GM19467 (cell line): ENCODE measurements at regions not wholly inside any gene's neighbourhood (a gene's known extent, or its start where the extent isn't known, plus 50 kb on each side); places are given as distances from the start of the nearest gene placed in this dataset.
"Not testable (repeated sequence)": the region's sequence is repeated elsewhere in the genome, so short reads cannot be mapped to it uniquely, and the experiment has no call there.

ENCODE experiments used
- ATAC-seq: cut with Tn5 transposase; IDR thresholded peaks from one replicate; pipeline ENCODE4 v1.9.1; 2021; ENCODE audit warnings: mild to moderate bottlenecking, moderate library complexity; ENCODE audit not compliant: unreplicated experiment

DNA sequence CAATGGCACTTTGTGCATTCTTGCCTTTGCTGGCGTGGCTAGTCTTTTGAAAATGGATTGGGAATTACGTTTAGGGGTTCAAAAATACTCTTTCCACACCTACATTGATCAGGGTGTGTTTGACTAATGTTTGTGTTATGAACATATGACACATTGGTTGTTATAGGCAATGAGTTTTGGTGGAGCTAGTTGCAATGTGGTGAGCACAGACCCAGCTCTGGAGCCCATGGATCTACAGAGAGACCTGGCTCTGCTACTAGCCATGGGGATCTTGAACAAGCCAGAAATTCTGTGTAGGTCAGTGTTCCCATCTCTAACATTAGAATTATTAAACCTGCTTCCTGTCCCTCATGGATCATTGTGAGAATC lies 222.4 kb upstream of the UBL3 start:
- ATAC-seq = no peak

DNA sequence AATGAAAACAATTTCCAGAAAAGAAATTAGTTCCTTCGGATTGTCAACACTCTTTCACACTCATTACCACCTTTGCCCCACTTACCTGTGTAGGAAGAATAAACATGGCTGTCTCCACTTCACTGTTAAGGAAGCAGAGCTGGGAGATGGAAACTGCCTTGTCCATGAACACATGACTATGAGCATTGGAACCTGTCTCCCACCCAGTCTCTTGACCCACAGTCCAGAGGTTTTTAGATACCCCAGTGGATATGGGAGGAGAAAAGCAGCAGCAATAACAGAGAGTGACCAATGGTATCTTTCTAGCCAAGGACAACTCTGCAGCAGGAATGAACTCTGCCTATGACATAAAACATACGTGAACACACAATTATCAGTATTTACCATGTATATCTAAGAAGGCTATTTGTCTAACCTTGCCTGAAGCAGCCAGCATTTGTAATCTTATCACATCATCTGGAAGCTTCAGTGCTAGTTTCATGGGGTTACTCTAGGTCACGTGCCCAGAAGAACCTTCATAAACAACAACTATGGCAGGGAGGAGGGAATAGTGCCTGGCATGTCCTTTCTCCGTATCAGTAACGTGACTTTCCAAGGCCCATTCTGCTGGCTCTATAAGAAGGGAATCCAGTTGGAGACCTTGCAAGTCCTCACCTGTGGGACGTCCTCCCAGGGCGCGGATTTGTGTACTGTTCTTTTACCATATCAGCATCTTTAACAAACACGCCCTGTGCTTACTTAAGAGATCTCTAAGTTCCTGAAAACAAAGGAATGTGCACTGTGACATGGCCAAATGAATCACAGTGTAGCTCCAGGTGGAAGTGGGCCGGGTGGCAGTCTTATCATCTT lies 221.8 kb upstream of the UBL3 start:
- ATAC-seq = no peak

DNA sequence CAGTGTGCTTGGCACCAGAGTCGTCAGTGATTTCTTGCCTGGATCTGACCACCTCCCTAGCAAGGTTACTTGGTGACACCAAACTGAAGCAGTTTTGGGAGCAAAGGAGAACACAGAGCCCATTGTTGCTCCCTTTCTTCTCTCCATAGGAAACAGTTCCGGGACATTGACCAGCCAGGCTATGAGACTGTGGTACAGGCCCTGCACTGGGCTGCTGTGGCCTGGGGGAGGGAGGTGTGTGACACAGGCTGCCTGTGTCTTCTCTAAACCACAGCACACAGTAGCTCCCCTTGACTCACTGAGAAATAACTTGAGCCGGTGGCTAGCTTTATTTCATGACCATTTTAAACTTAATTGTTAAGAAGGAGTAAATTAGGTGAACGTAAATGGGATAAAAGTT lies 214.8 kb upstream of the UBL3 start:
- no peak for ATAC-seq

DNA sequence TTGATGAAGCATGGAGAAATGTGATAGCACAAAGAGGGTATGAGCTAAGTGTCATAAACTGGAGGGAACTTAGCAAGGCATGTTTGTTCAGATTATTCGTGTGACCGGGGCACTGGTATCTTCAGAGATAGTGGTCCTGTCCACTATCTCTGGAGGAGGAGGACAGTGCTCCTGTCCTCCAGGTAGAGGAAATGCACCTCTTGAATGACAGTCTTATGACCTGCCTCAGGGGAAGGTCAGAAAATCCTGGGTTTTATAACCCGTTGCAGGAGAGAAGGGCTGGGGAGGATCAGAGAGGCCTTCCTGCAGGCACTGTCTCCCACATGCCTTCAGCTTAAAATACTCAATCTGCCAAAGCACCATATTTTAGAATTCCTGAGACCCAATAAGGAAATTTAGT lies 213.5 kb upstream of the UBL3 start:
- ATAC-seq = no peak

DNA sequence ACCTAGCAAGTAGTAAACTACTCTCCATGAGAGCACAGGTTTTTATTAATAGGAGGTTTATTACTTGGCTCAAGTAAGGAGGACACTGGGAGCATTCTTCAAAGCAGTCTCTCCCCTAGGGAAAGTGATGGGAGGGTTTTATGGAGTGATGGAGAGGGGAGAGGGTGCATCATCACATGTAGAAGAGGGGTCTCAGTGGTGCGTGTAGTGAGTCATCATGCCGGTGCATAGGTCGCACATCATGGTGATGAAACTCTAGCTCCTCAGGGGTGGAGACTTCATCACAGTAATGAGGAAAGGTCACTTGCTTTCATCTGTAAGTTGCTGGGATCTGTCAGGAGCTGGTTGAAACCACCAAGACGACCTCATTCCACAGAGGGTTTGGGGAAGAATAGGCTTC lies 210.8 kb upstream of the UBL3 start:
- ATAC-seq = no peak

DNA sequence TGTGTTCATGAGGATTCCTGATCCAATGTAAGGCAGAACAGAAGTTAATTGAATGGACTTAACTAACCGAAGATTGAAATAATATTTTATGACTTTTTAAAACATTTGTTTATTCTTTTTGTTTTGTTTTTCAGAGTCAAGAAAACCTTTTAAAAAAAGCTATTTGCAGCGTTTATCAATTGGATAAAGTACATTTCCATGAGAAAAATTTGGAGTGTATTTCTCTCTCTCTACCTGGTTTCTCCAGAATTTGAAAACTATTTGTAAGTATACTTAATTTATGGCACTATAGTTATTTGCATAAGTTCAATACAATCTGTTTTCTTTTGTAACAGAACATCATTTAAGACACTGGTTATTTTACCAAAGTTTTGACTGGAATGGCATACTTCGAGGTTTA lies 208.0 kb upstream of the UBL3 start:
- ATAC-seq = no peak

DNA sequence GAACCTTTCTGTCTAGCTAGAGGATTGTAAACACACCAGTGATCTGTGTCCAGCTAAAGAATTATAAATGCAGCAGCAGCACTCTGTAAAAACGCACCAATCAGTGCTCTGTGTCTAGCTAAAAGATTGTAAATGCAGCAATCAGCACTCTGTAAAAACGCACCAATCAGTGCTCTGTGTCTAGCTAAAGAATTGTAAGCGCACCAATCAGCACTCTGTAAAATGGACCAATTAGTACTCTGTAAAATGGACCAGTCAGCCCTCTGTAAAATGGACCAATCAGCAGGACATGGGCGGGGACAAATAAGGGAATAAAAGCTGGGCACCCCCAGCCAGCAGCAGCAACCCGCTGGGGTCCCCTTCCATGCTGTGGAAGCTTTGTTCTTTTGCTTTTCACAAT lies 204.1 kb upstream of the UBL3 start:
- ATAC-seq = not testable (repeated sequence)

DNA sequence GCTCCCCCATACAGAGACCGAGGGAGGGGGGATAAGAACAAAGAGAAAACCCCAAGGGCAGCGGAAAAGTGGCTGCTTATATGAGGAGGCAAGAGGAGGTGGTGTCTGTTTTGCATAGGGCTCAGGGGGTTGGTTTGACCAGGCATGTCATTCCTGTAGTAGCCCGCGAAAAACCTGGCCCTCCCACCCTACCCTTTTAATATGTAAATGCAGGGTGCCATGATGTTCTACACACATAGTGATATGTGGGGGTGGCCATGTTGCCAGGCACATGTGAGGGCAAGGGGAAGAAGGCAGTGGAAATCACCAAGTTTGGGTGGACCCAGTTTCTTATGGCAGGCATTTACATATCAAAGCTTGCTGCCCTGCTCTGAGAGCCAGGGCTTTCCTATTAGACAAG lies 203.5 kb upstream of the UBL3 start:
- ATAC-seq = no peak

DNA sequence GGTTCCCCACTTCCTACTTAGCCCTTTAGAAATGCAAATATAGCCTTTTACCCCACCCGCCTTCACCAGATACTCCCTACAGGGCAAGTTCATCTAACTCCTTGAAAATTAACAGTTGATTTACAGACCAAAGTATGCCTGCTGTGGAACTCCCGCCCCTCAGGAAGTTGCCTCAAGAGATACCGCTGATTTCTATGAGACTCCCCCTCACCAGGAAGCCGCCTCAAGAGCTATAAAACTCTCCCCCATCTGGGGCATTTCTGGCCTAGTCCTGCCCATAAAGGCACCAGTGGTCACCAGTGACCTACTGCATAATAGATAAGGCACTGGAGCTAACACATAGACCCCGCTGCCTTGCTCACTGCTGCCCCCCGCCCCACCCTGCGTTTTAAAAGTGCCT lies 201.7 kb upstream of the UBL3 start:
- no peak for ATAC-seq

DNA sequence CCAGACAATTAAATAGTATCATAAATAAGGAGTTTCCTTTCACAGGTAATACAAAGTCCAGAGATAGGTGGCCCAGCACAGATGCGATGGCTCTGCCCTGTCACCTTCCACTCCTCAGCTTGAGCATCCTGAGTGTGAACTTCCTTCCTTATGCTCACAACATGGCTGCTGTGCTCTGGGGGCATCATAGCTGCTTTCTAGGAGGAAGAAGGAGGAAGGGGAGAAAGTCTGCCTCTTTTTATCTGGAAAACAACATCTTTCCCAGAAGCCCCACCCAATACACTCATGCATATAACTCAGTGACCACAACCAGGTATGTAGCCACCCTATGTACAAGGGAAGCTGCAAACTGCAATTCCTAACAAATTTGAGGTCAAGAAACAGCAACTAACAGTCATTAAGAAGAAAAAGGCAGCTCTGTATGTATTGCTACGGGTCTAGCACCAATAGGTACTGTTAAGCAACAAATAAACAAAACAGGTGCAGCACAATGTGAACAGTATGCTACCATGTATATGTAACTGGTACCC lies 201.2 kb upstream of the UBL3 start:
- ATAC-seq = no peak

DNA sequence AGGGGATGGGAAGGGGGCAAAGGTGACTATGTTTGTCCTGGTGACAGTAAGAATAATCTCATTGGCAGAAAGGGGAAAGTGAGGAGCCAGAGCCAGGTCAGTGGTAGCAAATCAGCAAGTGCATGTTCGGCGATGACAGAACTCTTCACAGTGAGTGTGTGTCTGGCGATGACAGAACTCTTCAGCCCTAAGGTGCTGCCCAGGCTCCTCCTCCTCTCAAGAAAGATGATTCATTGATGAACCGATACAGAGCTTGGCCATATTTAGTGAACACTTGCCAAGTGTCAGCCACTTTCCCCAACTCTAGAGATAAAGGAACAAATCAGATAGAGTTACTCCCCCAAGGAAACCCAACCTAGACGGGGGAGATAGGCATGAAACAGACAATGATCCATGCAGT lies 199.3 kb upstream of the UBL3 start:
- ATAC-seq = no peak

DNA sequence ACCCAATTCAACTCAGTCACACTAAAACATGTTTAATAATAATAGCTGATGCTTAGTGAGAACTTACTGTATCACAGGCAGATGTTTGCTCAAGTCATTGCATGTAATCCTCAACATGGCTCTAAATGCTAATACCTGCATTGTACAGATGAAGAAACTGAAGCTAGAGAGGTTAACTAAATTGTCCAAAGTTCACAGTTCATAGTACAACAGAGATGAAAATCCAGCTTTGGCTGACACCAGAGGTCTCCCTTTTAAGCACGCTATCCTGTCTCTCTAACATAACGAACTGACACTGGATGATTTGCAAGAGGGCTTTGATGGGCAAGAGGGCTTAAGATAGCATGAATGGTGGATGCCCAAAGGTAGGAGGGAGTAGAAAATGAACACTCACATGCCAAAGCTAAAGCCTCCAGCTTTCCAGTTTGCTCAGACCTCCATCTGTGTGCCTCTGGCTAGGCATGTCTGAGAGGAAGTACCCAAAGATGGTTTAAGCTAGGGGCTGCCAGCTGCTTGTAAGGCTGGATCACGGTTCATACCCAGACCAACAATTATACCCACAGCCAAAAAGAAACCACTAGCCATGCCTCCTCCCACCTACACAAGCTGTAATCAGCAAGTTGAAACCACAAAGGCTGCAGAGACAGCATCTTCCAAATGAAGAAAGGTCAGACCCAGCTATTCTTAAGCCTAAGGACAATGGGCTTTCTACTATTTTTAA lies 196.9 kb upstream of the UBL3 start:
- ATAC-seq = no peak

DNA sequence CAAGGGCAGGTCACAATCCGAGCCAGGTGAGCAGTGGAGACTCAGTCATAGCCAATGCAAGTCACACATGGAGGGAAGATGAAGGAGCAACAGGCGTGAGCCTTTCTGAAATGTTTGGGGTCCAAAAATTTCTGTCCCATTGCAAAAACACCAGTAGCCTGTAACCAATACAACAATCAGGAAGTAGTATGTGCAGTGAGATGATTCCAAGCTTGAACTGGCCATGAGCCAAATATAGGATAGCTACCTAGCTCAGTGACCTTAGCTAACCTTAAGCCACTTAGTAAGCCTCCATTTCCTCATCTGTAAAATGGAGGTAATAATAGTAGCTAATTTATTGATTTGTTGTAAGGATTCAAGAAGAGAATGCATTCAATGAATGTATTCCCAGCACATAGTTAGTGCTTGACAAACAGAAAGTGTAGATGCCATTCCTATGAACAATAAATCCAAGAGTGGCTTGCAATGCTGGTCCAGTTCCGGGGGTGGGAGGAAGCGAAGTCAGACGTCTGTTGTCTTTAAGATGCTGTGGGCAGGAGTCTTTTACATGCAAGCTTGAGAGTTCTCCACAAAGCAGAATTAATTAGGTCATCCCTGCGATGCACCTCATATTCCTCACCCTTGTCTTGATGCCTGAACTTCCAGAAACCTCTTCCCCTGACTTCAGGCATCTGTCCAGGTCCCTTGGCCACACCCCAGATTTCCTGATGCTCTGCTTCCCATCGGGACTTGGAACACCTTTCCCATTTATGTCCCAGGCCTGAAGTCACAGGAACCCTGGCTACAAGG lies 195.7 kb upstream of the UBL3 start:
- ATAC-seq = no peak

DNA sequence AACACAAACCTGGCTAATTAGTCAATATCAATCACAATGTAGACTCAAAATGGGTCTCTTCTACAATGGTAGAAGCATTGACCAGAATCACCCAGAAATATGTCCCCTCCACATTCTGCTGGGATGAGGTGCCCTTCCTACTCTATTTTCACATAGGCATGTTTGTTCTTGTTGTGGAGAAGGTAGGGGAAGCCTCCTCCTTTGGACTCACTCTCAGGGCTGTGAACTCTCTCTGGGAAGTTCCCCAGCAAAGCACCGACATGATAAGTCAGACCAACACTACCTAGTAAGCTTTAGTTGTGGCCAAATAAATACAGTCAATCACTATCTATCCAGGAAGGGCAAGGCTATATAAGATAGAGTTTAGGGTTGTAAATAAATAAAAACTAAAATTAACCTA lies 194.5 kb upstream of the UBL3 start:
- ATAC-seq = no peak

DNA sequence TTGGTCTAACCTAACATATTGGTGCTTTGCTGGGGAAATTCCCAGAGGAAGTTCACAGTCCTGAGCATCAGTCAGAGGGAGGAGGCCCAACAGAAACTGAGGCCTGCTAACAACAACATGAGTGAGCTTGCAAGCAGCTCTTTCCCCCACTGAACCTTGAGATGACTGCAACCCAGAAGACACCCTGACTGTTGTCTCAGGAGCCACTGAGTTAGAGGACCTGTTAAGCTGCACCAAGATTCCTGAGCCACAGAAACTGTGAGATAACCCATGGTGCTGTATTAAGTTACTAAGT lies 193.2 kb upstream of the UBL3 start:
- ATAC-seq = no peak

DNA sequence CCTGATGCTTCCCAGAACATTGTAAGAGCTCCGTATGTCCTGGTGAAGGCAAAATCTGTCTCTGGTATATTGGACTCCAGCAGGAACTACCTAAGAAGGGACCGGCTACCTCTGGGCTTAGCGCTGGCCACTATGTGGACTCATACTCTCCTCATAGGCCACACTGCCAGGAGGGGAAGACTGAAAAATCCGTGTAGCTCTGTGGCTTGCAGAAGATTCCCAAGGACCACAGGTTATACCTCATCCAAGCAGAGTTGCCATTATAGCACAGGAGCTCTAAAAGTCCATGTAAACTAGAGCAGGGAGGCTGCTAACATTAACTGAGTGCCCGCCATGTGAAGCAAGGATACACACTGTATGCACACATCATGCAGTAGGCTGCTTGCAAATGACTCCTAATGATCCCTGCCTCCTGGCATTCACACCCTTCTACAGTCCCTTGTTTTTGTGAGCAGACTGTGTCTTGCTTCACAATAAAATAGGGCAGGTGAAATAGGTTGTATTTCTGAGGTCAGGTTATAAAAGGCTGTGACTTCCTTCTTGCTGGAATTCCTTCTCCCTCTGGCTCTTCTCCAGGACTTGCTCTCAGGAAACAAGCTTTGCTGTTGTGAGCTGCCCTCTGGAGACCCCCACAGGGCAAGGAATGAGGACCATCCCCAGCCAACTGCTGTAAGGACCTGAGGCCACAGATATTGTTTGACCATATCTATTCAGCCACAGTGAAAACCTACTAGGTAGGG lies 192.6 kb upstream of the UBL3 start:
- ATAC-seq = no peak

DNA sequence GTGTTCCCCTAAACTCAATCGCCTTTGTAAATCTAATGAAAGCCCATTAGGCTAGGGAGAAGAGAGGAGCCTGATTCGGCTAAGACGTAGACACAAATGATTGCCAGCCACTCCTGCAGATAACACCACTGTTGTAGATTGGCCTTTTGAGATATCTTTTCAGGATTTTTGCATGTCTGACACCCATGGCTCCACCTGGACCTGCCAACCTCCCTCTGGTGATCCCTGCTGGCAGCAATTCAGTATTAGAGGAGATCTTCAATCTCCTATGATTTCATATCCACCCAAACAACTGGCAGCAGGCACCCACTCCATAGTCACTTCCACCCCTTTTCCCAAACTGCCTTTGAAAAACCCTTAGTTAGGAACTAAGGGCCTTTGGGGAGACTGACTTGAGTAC lies 191.9 kb upstream of the UBL3 start:
- ATAC-seq = no peak

DNA sequence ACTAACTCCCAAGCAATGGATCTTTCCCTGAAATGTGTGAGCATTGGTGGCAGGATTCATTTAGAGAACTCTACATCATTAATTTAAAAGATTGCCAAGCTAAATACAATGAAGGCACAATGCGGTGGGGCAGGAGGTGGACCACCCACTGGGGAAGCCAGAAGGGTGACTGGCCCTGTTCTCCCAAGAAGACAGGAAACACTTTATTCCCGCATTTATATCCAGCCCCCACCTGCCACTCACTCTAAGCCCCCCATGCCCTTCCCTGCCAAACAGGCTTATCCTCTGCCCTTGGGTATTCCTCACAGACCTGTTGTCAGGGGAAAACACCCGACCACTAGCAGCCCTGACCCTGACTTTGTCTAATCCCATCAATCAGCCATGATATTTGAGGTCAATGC lies 189.1 kb upstream of the UBL3 start:
- no peak for ATAC-seq

DNA sequence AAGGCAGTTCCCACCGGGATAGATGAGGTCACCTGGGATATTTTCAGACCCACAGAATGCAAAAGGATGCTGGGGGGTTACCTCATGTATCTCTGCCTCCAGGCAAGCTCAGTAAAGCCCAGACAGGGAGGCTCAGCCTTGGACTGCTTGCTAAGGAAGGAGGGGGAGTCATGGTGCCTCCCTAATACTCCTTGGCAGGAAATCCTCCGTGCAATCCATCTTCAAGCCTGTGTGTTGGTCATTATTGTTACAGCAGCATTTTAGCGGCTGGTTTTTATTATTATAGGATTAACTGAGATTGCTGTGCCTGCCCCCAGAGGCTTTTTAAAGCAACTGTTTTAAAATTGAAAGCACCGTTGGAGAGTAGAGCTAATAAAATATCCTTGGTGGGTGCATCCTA lies 188.5 kb upstream of the UBL3 start:
- no peak for ATAC-seq

DNA sequence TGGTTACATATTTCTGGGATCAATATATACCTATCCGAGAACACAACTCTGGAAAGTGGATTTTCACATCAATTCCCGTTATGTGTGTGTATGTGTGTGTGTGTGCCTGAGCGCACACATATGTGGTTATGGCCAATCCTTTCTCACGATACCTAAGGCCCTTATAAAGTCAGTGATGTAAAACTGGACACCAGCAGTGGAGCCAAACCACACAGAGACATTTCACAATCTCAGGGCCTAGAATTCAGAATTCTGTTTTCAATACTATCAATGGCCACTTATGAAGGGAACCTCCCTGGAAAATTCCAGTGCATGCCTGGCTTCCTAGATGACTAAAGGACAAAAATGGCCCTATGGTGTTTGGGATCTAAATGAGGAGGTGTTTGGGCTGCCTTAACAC lies 187.3 kb upstream of the UBL3 start:
- ATAC-seq = no peak

DNA sequence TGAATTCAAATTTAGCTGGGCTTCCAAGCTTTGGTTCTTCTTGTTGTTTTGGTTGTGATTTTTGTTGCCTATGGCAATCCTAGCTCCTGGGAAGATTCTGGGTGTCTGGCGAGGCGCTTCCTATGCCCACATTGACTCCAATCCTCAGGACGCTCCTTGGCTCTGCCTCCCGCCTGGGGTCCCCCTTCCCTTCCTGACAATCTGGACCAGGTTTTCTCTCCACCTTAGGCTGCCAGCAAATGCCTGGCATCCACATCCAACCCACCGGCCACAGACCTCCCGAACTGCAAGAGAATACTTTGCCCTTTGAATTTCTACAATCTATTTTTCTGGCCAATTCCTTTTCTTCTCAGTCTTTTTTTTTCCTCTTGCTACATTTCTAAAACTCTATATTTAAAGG lies 186.9 kb upstream of the UBL3 start:
- no peak for ATAC-seq
